ENCODE measurements at regions not wholly inside any gene's neighbourhood (a gene's known extent, or its start where the extent isn't known, plus 50 kb on each side); places are given as distances from the start of the nearest gene placed in this dataset.

GRCh38 chr18:39346916-39347315 is 1781.3 kb upstream of the CELF4 start:
- TF ChIP-seq SUZ12 (IDR thresholded peaks at IDR 0.05; ENCODE audit: extremely low read depth, insufficient read depth, insufficient read length): no peak
- TF ChIP-seq YY1 (IDR thresholded peaks at IDR 0.05; ENCODE audit: insufficient read depth, insufficient read length): no peak

Measured in NT2/D1 (cell line).